Activated naive CD8-positive, alpha-beta T cell treated with anti-CD3 and anti-CD28 coated beads, Interleukin-2, amount 10 ng/mL, durations not matched to agents 7 days and 5 days (primary cell): ENCODE measurements at regions not wholly inside any gene's neighbourhood (a gene's known extent, or its start where the extent isn't known, plus 50 kb on each side); places are given as distances from the start of the nearest gene placed in this dataset.
"Not testable (repeated sequence)": the region's sequence is repeated elsewhere in the genome, so short reads cannot be mapped to it uniquely, and the experiment has no call there.

Experiments used
- ATAC-seq: fragments of 150-1000 bp; cut with Tn5 transposase; one replicate; pipeline ENCODE4 v1.10.0; 2021; ENCODE audit warnings: low read depth, moderate library complexity
- POLR2A ChIA-PET: fragments of 350-600 bp; sonication (Branson Sonifier 250); formaldehyde crosslinking; loops from one replicate; lab custom pipeline; 2021; ENCODE audit warnings: antibody characterized with exemption; lab: Charles Lee
- DNase-seq: peaks from one replicate; pipeline ENCODE4 v3.0.0; 2021
- H3K27ac Mint-ChIP-seq: one replicate; pipeline ENCODE4 v1.8.0; 2022; ENCODE audit warnings: mild to moderate bottlenecking, mixed read lengths
- H3K27me3 Mint-ChIP-seq: one replicate; pipeline ENCODE4 v1.8.0; 2022; ENCODE audit warnings: mild to moderate bottlenecking, moderate library complexity, mixed read lengths
- H3K36me3 Mint-ChIP-seq: one replicate; pipeline ENCODE4 v1.8.0; 2021; ENCODE audit warnings: mild to moderate bottlenecking, mixed read lengths
- H3K4me1 Mint-ChIP-seq: one replicate; pipeline ENCODE4 v1.8.0; 2021; ENCODE audit warnings: mixed read lengths
- H3K4me3 Mint-ChIP-seq: one replicate; pipeline ENCODE4 v1.8.0; 2022; ENCODE audit warnings: mild to moderate bottlenecking, moderate library complexity, mixed read lengths
- H3K9me3 Mint-ChIP-seq: one replicate; pipeline ENCODE4 v1.8.0; 2021; ENCODE audit warnings: mixed read lengths

- ATAC-seq (no peak), DNase-seq (no peak)
- H3K27ac Mint-ChIP-seq: no peak overlapping the region
- H3K9me3 Mint-ChIP-seq: no peaks in the 10 kb centered on the region
- no peak overlapping the region for H3K4me3 Mint-ChIP-seq
- POLR2A ChIA-PET: no interaction called here
- H3K36me3 Mint-ChIP-seq: no peaks in the 10 kb centered on the region
- no peaks in the 10 kb centered on the region for H3K4me1 Mint-ChIP-seq
- H3K27me3 Mint-ChIP-seq: no peaks in the 10 kb centered on the region
Measured at GRCh38 chr3:144989807-144990206, 1018.2 kb downstream of the DIPK2A start.

- ATAC-seq: no peak
- peaks cover 6% of the 10 kb centered on the region for H3K9me3 Mint-ChIP-seq
- no peaks in the 10 kb centered on the region for H3K36me3 Mint-ChIP-seq
- POLR2A ChIA-PET: no interaction called here
- no peaks in the 10 kb centered on the region for H3K27me3 Mint-ChIP-seq
- no peak overlapping the region for H3K27ac Mint-ChIP-seq
- no peak for DNase-seq
- H3K4me3 Mint-ChIP-seq: no peak overlapping the region
- H3K4me1 Mint-ChIP-seq: no peaks in the 10 kb centered on the region
Measured at GRCh38 chr3:144995856-144996255, 1024.2 kb downstream of the DIPK2A start.

DNA sequence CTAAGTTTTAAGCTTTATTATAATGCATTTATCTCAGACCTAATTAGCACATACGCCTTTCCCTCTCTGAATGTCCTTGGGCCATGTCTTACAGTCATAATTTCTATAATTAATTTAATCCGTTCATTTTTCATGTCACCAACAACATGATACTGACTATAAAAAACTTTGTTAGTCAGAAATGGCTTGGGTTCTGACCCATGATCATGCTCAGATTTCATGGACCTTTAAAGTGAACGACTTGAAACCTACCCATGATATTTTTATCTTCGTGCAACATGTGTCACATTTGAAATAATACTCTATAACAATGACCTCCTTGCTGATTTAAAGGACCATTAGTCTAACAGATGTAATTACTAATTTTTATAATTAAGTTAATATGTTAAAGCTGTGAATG, 1033.8 kb downstream of the DIPK2A start:
- Mint-ChIP-seq H3K27me3 (no peaks in the 10 kb centered on the region), H3K9me3 (peaks cover 3% of the 10 kb centered on the region), H3K36me3 (no peaks in the 10 kb centered on the region), H3K4me3 (no peak overlapping the region), H3K27ac (no peak overlapping the region), H3K4me1 (no peaks in the 10 kb centered on the region)
- ATAC-seq (no peak), DNase-seq (no peak)
- POLR2A ChIA-PET: no interaction called here

DNA sequence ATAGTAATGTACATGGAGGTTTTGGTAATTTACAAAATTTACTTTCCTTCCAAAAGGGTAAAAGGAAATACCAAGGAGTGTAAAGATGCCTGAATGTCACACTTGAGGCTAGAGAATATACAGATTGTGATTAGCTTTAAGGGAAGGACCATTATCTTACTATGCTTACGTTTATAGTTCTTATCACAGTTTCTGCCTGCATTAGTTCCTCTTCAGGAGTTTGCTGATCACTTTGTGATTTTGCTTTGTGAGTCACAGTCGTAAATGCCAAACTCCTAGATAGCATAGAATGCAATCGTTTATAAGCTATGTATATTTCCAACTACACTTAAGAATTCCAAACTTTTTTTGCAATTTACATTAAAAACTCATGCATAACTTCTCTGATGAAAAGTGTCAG, 1034.6 kb downstream of the DIPK2A start:
- DNase-seq: no peak
- H3K36me3 Mint-ChIP-seq: no peaks in the 10 kb centered on the region
- no peaks in the 10 kb centered on the region for H3K4me1 Mint-ChIP-seq
- no peak for ATAC-seq
- H3K9me3 Mint-ChIP-seq: peaks cover 1% of the 10 kb centered on the region
- H3K4me3 Mint-ChIP-seq: no peak overlapping the region
- no peaks in the 10 kb centered on the region for H3K27me3 Mint-ChIP-seq
- H3K27ac Mint-ChIP-seq: no peak overlapping the region
- POLR2A ChIA-PET: no interaction called here

GRCh38 chr3:145013931-145014330, 1042.3 kb downstream of the DIPK2A start:
- no peaks in the 10 kb centered on the region for H3K36me3 Mint-ChIP-seq
- H3K9me3 Mint-ChIP-seq: no peaks in the 10 kb centered on the region
- POLR2A ChIA-PET: no interaction called here
- no peaks in the 10 kb centered on the region for H3K4me1 Mint-ChIP-seq
- DNase-seq (no peak), ATAC-seq (no peak)
- H3K4me3 Mint-ChIP-seq: no peak overlapping the region
- no peaks in the 10 kb centered on the region for H3K27me3 Mint-ChIP-seq
- no peak overlapping the region for H3K27ac Mint-ChIP-seq

GRCh38 chr3:145015253-145015652, 1043.6 kb downstream of the DIPK2A start:
- H3K9me3 Mint-ChIP-seq: no peaks in the 10 kb centered on the region
- H3K4me1 Mint-ChIP-seq: no peaks in the 10 kb centered on the region
- DNase-seq: no peak
- no peak overlapping the region for H3K4me3 Mint-ChIP-seq
- no peaks in the 10 kb centered on the region for H3K36me3 Mint-ChIP-seq
- ATAC-seq: no peak
- no peaks in the 10 kb centered on the region for H3K27me3 Mint-ChIP-seq
- POLR2A ChIA-PET: no interaction called here
- no peak overlapping the region for H3K27ac Mint-ChIP-seq

DNA sequence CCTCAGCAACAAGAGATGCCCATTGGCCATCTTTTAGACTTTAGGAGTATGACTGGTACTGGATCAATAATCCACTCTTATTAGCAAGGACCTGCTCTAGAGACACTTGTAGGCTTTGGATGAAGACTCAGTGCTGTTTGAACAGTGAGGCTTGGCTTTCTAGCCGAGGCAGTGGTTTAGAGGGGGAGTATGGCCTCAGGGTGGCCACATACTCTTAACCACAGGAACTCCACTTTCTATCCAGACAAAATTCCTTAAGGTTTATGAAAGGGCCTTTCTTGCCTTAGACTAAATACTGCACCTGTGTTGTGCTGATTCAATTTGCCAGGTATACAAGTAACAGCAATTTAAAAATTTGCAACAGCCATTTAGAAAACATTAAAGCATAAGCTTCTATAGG, 1046.3 kb downstream of the DIPK2A start:
- no peak for DNase-seq
- no peaks in the 10 kb centered on the region for H3K27me3 Mint-ChIP-seq
- H3K27ac Mint-ChIP-seq: no peak overlapping the region
- POLR2A ChIA-PET: no interaction called here
- no peaks in the 10 kb centered on the region for H3K9me3 Mint-ChIP-seq
- ATAC-seq: no peak
- no peak overlapping the region for H3K4me3 Mint-ChIP-seq
- H3K36me3 Mint-ChIP-seq: no peaks in the 10 kb centered on the region
- H3K4me1 Mint-ChIP-seq: no peaks in the 10 kb centered on the region

GRCh38 chr3:145022447-145022846, 1050.8 kb downstream of the DIPK2A start:
- no peaks in the 10 kb centered on the region for H3K4me1 Mint-ChIP-seq
- H3K27me3 Mint-ChIP-seq: no peaks in the 10 kb centered on the region
- peaks cover 4% of the 10 kb centered on the region for H3K9me3 Mint-ChIP-seq
- no peak overlapping the region for H3K27ac Mint-ChIP-seq
- POLR2A ChIA-PET: no interaction called here
- no peak overlapping the region for H3K4me3 Mint-ChIP-seq
- ATAC-seq (no peak), DNase-seq (no peak)
- H3K36me3 Mint-ChIP-seq: no peaks in the 10 kb centered on the region

DNA sequence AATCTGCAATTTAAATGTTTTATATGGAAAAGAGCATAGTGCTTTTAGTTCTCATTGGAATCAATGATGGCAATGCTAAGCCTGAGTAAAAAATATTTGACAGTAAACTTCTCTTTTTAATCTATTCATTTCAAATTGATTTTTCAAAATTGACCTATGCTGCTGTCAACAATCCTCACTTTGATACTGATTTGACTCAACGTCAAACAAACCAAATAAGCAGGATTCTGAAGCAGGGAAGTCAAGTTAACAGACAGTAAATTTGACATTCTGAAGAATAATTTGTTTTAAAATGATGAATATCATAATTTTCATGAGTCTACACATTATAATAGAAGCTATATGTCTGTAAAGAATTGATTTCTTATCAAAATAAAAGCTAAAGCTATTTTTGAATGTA, 1053.1 kb downstream of the DIPK2A start:
- H3K27me3 Mint-ChIP-seq: no peaks in the 10 kb centered on the region
- no peak for DNase-seq
- H3K36me3 Mint-ChIP-seq: no peaks in the 10 kb centered on the region
- no peak overlapping the region for H3K4me3 Mint-ChIP-seq
- H3K4me1 Mint-ChIP-seq: no peaks in the 10 kb centered on the region
- H3K9me3 Mint-ChIP-seq: peaks cover 4% of the 10 kb centered on the region
- POLR2A ChIA-PET: no interaction called here
- no peak for ATAC-seq
- no peak overlapping the region for H3K27ac Mint-ChIP-seq

GRCh38 chr3:145027186-145027585, 1055.6 kb downstream of the DIPK2A start:
- H3K9me3 Mint-ChIP-seq, H3K36me3 Mint-ChIP-seq, H3K27ac Mint-ChIP-seq, H3K4me3 Mint-ChIP-seq, POLR2A ChIA-PET, H3K4me1 Mint-ChIP-seq, DNase-seq, ATAC-seq, H3K27me3 Mint-ChIP-seq: not testable (repeated sequence)

DNA sequence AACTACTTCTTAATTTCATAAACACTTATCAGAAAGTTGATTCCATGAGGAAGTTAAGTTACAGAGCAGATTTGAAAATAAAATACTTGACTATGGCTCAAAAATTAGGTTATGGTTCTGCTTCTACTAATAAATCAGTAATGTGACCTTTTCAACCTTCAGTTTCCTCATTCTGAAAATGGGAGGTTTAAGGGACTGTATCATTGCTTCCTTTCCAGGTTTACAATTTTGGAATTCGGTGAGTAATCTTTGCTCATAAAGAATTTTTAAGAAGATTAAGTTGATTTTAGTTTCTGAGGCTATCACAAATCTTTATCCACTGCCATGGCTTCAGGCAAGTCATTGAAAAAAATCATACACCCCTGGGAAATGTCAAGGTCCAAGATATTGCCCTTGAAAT, 1061.2 kb downstream of the DIPK2A start:
- no peaks in the 10 kb centered on the region for H3K27me3 Mint-ChIP-seq
- no peak overlapping the region for H3K27ac Mint-ChIP-seq
- H3K9me3 Mint-ChIP-seq: no peaks in the 10 kb centered on the region
- POLR2A ChIA-PET: no interaction called here
- ATAC-seq (no peak), DNase-seq (no peak)
- H3K4me1 Mint-ChIP-seq: no peaks in the 10 kb centered on the region
- H3K36me3 Mint-ChIP-seq: no peaks in the 10 kb centered on the region
- no peak overlapping the region for H3K4me3 Mint-ChIP-seq

GRCh38 chr3:145035682-145036081, 1064.1 kb downstream of the DIPK2A start:
- no peaks in the 10 kb centered on the region for H3K27me3 Mint-ChIP-seq
- ATAC-seq: no peak
- POLR2A ChIA-PET: no interaction called here
- DNase-seq: no peak
- H3K9me3 Mint-ChIP-seq: no peaks in the 10 kb centered on the region
- no peak overlapping the region for H3K27ac Mint-ChIP-seq
- H3K4me1 Mint-ChIP-seq: no peaks in the 10 kb centered on the region
- H3K4me3 Mint-ChIP-seq: no peak overlapping the region
- H3K36me3 Mint-ChIP-seq: no peaks in the 10 kb centered on the region

DNA sequence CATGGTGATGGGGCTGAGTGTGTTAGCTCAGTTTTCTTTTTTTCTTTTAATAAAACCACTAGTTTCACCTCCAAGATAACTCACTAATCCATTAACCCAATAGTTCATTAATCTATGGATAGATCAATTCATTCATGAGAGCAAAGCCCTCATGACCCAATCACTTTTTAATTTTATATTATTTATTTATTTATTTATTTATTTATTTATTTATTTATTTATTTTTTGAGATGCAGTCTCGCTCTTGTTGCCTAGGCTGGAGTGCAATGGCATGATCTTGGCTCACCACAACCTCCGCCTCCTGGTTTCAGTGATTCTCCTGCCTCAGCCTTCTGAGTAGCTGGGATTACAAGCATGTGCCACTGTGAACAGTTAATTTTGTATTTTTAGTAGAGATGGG, 1082.4 kb downstream of the DIPK2A start:
- DNase-seq, POLR2A ChIA-PET, H3K27me3 Mint-ChIP-seq, H3K4me3 Mint-ChIP-seq, ATAC-seq, H3K9me3 Mint-ChIP-seq, H3K36me3 Mint-ChIP-seq, H3K27ac Mint-ChIP-seq, H3K4me1 Mint-ChIP-seq: not testable (repeated sequence)

DNA sequence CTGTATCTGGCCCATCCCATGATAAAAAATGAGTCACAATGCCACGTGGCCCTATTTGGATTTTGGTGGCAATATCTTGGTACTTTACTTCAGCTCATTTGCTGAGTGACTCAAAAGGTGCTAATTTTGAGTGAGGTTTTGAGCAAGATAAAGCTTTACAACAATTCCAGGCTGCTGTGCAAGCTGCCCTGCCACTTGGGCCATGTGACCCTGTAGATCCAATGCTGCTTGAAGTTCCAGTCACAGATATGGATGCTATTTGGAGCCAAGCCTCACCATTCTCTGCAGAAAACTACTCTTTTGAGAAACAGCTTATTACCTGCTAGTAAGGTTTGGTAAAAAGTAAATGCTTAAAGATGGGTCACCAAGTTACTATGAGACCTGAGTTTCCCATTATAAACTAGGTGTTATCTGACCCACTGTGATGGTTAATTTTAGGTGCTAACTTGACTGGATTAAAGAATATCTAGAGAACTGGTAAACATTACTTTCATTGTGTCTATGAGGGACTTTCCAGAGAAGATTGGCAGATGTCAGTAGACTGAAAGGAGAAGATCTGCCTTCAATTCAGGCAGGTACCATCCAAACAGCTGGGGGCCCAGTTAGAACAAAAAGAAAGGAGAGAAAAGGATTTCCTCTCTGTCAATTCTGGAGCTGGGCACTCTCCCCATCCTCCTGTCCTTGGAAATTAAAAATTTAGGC, 1083.9 kb downstream of the DIPK2A start:
- Mint-ChIP-seq H3K27me3 (no peaks in the 10 kb centered on the region), H3K4me3 (no peak overlapping the region), H3K4me1 (no peaks in the 10 kb centered on the region), H3K36me3 (no peaks in the 10 kb centered on the region), H3K27ac (no peak overlapping the region), H3K9me3 (peaks cover 1% of the 10 kb centered on the region)
- ATAC-seq (no peak), DNase-seq (no peak)
- POLR2A ChIA-PET: no interaction called here

- Mint-ChIP-seq H3K4me1 (no peaks in the 10 kb centered on the region), H3K9me3 (peaks cover 6% of the 10 kb centered on the region), H3K4me3 (no peak overlapping the region), H3K27ac (no peak overlapping the region), H3K27me3 (no peaks in the 10 kb centered on the region), H3K36me3 (no peaks in the 10 kb centered on the region)
- DNase-seq (no peak), ATAC-seq (no peak)
- POLR2A ChIA-PET: no interaction called here
Measured at GRCh38 chr3:145058483-145058882, 1086.9 kb downstream of the DIPK2A start.
